GM21423 (cell line): ENCODE measurements at regions not wholly inside any gene's neighbourhood (a gene's known extent, or its start where the extent isn't known, plus 50 kb on each side); places are given as distances from the start of the nearest gene placed in this dataset.

Experiments
- ATAC-seq: cut with Tn5 transposase; IDR thresholded peaks from one replicate; pipeline ENCODE4 v1.9.1; 2021; ENCODE audit warnings: mild to moderate bottlenecking, moderate library complexity; ENCODE audit not compliant: unreplicated experiment

GRCh38 chr7:19239951-19240350, 94.7 kb upstream of the FERD3L start:
- ATAC-seq = no peak

- no peak for ATAC-seq
Observed at GRCh38 chr7:19235680-19236079, 90.5 kb upstream of the FERD3L start.

GRCh38 chr7:19224951-19225350, 79.7 kb upstream of the FERD3L start:
- ATAC-seq = no peak

- ATAC-seq = no peak
Observed at GRCh38 chr7:19215412-19215811, 70.2 kb upstream of the FERD3L start.

GRCh38 chr7:19213746-19214145, 68.5 kb upstream of the FERD3L start:
- ATAC-seq = no peak

GRCh38 chr7:19210893-19211413, 65.7 kb upstream of the FERD3L start:
- ATAC-seq = no peak

- ATAC-seq = no peak
Observed at GRCh38 chr7:19209166-19209696, 64.0 kb upstream of the FERD3L start.

- ATAC-seq = no peak
Observed at GRCh38 chr7:19206721-19207120, 61.5 kb upstream of the FERD3L start.

- ATAC-seq = no peak
Observed at GRCh38 chr7:19203686-19204085, 58.5 kb upstream of the FERD3L start.

- ATAC-seq = no peak
Observed at GRCh38 chr7:19202599-19202998, 57.4 kb upstream of the FERD3L start.
